ENCODE measurements at regions not wholly inside any gene's neighbourhood (a gene's known extent, or its start where the extent isn't known, plus 50 kb on each side); places are given as distances from the start of the nearest gene placed in this dataset.

GRCh38 chr9:102911185-102911584 is 83.9 kb upstream of the CYLC2 start:
- TF ChIP-seq, protein P1, sequence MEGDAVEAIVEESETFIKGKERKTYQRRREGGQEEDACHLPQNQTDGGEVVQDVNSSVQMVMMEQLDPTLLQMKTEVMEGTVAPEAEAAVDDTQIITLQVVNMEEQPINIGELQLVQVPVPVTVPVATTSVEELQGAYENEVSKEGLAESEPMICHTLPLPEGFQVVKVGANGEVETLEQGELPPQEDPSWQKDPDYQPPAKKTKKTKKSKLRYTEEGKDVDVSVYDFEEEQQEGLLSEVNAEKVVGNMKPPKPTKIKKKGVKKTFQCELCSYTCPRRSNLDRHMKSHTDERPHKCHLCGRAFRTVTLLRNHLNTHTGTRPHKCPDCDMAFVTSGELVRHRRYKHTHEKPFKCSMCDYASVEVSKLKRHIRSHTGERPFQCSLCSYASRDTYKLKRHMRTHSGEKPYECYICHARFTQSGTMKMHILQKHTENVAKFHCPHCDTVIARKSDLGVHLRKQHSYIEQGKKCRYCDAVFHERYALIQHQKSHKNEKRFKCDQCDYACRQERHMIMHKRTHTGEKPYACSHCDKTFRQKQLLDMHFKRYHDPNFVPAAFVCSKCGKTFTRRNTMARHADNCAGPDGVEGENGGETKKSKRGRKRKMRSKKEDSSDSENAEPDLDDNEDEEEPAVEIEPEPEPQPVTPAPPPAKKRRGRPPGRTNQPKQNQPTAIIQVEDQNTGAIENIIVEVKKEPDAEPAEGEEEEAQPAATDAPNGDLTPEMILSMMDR (IDR thresholded peaks at IDR 0.05), result no peak
- TF ChIP-seq POLR2AphosphoS5 (IDR thresholded peaks at IDR 0.05) (no peak), POLR2A (IDR thresholded peaks at IDR 0.05) (no peak)

Data from prostate gland (tissue), 2 donors.